Fibroblast of the conjunctiva (primary cell): ENCODE measurements at regions not wholly inside any gene's neighbourhood (a gene's known extent, or its start where the extent isn't known, plus 50 kb on each side); places are given as distances from the start of the nearest gene placed in this dataset.
A peak's percentile ranks its signal among the peaks of the same experiment; 100 is the strongest.

ENCODE experiments used
- DNase-seq: peaks from one replicate; pipeline ENCODE4 v3.0.0-alpha.2; 2010; ENCODE audit warnings: low read depth

DNA sequence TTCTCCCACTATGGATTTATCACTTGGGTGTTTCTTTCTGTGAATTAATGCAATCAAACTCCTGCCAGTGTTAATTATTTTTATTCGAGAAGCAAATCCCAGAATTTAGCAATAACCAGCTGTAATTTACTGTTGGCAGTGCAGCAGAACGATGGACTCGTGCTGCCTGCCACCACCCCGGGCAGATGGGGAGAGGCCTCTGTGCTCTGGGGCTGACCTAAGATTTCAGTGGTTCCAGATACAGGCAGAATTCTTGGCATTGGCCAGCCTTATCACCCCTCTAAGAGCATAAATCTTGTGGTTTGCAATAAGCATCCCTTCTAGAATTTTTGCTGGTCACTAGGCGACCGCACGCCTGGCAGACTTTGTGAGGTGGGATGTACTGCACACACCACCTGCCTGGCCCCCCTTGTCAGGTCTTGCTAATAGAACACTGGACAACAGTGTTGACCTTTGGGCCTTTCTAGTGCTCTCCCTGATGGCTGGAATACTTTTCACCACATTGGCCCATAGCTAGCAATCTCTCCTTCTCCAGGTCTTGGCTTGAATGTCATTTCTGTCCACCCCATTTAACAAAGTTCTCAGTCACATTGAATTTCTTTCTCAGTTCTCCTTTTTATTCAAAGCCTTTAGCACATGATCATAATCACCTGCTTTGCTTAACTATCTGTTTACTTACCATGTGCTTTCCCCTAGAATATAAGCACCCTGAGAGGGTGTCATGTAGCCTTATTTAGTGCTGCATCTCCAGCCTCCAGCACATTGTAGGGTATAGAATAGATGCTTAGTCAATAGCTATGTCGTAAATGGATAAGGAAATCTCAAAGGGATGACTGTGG, 122.1 kb upstream of the DYNLRB2 start:
- no peak for DNase-seq

DNA sequence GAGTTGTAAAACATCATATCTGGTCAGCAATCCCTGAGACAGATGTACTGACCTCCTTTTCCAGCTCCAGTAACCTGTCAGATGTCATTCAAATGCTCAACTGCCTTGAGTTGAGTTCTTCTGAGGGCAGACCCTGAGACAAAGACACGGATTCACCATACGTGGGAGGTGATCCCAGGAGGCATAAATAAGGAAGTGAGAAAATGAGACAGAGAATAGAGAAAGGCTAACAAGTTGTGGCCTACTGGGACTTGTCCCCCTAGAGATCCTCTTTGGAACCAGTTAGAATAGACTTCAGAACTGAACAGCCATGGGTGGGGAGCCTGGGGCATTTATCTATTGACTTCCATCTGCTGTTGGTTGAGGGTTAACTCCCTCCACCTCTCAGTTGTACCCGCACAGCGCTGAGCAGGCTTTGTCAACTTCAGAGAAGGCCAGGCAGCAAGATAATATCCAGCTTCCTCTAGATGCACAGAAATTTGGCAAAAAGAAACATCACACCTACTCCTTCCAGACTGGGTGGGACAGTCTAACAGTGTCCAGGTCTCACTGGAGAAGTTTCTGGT, 123.0 kb upstream of the DYNLRB2 start:
- DNase-seq = no peak

DNA sequence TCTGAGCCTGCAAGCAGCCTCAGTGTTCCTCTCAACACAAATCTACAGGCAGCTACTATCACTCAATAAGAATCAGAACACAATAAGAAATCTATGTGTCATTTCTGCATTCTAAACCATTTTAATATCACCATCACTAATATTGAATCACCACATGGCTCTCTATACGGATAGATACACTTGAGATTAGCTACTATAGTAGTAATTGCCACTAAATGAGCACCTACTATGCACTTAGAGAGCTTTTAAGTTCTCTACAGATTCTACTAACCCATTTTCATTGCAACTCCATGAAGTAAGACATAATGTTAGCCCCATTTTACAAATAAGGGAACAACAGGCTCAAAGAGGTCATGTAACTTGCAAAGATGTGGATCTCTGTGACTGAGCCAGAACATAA, 132.8 kb upstream of the DYNLRB2 start:
- DNase-seq = no peak

DNA sequence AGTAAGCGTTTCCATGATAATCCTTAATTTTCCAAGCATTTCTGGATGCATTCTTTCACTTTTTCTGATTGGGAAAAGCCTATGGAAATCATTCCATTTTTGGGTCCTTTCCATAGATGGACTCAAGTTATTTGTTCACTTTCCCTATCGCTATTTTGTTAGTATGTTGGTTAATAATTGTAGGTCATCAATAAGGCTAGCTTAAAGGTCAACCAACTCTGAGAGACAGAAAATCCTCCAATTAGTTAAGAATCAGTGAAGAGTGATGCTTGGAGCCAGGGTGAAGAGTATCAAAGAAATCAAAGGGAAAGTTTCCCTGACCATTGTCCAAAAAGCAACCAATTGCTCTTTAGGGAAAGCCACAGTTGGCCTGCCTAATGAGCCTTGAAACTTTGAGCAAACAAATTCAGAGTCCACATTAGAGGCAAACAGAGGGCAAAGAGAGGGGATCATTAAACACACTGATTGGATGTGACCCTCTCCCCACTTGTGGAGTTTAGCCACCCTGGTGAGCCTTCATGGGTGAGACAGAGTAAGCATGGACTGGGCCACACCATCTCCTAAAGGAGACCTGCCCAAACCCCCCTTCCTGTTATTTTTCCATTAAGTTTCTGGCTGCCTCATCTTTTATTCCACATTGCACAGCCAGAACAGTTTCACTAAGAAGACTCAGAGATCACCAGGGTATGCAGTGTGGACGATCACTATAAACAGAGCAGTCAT, 133.4 kb upstream of the DYNLRB2 start:
- no peak for DNase-seq

DNA sequence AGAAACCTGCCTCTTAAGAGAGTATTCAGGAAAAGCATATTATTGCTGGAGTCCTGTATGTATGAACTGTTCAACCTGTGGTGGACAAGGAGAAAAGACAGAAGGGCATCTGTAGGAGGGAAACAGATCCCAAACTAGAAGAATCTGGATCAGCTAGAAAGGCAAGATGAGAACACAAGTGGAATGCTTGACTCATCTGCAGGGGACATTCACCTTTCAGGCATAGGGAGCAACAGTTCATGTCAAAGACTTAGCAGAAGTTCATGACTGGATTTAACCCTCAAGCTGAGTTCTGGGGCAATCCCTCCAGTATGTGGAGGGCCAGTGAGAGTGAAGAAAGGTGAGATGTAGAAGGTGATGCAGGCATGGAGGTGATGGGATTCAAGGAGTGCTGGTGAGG, 135.9 kb upstream of the DYNLRB2 start:
- DNase-seq = no peak

DNA sequence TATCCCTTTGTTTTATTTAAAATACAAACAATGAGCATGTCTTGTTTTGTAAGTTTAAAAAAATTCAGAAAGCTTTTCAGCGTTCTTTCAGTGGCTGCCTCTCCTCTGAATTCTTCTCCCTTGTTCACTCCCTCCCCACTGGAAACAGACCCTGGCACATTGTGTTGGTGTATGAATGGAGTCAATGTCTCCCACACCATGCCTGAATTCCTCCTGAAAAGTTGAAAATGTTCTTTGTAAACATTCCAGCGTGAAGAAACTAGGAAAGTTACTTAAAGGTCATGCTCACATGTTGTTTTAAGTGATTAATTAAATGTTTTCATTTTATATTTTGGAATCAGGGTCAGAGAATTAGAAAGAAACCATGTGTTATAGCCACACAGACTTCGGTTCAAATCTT, 136.9 kb upstream of the DYNLRB2 start:
- no peak for DNase-seq

DNA sequence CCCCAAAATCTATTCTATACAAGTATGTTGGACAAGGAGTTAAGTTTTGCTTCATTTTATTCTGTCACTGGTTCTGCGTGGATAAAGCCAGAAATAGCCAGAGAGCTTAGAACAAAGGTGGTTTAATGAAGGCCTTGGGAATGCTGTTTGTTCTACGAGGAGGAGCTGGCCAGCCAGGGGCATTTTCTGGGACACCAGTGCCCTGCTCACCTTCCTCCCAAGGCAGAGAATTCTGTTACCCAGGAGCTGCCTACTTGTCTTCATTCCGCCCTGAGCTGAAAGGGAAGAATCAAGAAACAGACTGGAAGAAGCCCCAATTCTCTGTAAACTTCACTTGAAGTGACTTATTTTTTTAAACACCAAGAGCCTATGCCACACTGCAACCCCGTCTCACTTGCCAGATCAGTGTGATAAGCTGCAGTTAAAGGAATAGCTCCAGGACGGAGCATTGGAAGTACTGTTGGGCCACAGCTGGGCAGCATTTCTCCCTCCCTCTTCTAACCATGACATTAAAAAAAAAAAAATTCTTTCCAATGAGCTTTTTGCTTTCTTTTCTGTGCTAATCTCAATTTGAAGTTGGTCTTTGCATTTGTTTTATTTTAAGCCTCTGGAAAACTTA, 149.8 kb upstream of the DYNLRB2 start:
- DNase-seq = no peak

DNA sequence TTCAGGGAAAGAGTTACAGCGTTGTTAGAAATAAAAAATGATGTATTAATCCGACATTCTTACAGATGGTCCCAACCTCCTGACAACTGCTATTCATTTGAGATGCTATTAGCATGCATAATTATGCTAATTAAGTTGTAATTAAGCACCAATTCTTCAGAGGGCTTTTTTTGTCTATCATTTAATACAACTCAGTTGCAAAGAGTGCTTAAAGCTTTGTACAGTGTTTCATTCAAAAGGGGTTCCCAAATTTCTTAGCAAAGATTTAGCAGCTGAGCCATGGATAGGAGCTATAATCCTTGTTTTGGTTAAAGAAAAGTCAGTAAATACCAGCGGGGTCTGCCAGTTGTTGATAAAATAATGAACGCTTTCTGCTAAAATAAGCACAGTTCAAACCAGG, 150.7 kb upstream of the DYNLRB2 start:
- DNase-seq = no peak

DNA sequence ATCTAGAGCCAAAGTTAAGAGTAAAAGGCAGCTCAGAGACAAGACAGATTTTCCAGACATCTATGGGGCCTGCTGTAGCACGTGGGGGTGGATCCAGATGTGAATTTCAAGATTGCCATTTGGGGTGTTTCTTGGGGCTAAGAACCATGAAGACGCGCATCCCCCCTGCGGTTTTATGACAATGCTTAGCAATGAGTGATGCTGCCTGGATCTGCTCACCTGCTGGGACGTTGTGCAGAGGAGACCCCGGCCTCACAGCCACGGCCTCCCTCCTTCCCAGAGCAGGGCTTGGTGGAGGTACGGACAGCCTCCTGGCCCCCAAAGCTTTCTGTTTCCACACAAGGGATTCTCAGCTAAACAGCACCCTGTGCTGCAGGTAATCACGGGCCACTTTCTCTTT, 151.5 kb upstream of the DYNLRB2 start:
- DNase-seq = no peak

DNA sequence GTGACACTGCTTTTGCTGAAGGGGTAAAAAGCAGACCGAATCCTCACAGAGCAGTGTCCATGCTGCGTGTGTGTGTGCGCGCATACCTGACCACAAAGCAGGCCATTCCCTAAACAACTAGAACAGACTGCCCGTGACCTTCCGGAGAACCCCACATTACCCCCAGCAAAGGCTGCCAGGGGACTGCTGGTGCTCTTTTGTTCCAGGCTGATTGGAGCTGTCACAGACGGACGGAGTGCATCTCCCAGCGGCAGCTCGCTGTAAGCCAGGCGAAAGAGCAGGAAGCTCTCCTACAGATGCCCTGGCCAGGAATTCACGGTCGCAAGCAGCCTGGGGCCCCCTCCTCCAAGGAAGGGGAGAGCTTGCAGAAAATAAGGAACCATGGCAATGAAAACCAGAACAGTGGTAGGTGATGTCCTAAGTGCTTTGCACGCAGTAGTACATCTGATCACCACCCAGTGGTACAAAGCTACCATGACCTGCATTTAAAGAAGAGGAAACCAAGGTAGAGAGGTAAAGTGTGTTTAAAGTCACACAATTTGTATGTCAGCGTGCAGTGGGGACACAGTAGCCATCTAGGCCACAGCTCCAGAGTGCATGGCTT, 153.4 kb upstream of the DYNLRB2 start:
- no peak for DNase-seq

DNA sequence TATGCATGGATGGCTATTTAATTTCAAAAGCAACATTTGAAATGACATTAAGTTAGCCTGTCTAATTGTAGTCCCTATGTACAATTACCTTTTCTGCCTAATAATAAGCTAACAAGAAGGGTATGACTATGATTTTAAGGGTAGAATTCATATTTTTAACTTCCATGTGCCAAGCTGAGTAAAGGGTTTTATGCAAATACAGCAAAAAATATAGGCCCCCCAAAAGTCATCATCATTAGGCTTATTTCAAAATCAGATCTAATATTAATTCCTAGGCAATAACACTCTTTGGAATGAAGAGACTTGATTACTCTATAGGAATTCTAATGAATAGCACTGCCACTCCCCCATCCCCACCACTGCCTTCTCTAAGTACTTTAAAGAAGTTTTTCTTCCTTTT, 155.9 kb upstream of the DYNLRB2 start:
- DNase-seq = no peak

DNA sequence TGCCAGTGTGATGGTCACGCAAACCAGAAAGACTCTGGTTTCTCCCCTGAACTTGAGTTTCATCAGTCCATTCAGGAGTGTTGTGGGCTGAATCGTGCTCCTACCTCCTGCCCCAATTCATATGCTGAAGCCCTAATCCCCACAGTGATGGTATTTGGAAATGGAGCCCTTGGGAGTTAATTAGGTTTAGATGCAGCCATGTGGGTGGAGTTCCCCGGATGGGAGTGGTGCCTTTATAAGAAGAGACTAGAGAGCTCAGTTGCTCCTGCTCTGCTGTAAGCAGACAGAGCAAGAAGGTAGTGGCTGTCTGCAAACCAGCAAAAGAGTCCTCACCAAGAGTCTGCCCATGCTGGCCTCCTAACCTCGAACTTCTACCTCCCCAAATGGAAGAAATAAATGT, 160.3 kb upstream of the DYNLRB2 start:
- no peak for DNase-seq

DNA sequence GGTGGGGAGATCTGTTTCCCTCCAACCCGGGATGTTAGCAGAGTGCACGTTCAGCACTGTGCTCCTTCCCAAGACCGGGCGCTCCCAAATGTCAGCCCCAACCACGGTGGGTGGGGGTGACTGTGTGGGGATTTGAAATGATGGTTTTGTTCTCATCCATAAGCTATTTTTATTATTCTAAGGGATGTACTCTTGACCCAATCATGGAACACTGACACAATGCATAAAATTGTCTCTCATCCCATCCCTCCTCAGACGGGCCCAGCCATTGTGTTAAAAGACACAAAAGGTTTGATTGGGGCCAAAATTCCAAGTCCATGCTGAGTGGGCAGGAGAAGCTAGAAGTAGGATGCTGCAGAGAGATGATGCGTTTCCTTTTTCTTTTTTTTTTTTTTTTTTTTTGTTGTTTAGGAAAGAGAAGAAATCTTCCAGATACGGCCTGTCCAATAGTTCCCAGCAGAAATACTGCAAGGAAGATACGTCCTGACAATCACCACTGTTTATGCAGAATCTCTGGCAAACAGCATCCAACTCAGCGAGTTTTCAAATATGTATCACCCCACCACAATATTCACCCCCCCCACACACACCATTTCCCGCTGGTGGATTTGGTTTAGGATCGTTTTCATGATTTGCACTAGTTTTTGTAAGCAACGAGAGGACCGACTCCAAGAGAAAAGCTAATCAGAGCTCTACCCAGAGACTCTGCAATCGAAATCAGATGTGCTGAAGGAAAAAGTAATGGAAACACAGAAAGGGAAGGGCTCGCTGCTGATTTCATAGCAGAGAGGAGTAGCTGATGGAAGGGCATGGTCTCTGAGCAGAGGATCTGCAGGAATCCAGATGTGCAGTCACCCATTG, 163.5 kb upstream of the DYNLRB2 start:
- DNase-seq = no peak

DNA sequence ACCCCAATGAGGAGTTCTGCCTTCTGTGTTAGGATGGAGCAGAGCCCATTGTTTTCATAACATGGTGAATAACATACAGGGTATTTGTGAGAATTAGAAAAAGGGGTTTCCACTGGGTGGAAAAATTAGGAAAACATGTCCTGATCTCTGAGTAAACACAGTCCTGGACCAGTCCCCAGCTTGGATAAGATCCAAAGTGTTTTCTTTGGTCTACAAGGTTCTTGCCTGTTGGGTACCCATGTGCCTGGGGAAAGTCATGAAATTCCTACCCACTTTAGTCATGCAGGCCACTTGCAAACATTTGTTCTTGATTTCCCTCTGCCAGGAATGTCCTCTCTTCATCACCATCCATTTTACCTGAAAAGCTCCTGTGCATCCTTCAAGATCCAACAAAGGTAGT, 164.8 kb upstream of the DYNLRB2 start:
- no peak for DNase-seq

DNA sequence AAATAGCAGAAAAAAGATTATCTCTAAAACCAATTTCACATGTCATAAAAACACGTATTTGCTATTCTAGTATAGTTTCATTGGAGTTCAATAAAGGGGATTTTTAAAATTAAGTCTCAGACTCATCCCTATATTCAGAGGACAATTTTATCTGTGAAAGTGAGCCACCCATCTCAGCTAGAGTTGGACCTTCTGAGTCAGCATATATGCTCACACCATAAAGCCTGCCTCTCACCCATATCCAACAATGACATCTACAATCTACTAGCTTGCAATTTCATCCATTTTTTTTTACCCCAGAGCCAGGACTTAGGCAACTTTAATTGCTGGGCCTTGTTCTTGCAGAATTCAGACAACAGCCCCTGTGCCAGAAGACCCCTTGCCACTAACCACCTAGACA, 165.3 kb upstream of the DYNLRB2 start:
- DNase-seq = no peak

DNA sequence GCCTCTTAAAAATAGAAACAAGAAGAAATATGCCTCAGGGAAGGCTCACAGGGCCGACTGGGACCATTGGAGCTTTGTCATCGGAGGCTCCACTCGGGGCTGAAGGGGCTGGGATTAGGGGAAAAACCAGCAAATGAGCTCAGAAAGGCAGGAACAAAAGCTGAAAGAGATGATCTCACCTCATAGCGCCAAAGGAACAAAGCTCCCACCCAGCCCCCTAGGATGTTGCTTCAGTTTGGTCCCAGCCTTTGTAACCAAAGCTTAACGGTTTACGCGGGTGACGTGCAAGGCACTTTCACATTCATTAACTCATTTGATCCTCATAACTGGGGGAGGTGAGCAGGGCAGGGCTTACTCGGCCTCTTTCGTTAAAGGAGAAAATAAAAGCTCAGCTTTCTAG, 168.5 kb upstream of the DYNLRB2 start:
- no peak for DNase-seq

DNA sequence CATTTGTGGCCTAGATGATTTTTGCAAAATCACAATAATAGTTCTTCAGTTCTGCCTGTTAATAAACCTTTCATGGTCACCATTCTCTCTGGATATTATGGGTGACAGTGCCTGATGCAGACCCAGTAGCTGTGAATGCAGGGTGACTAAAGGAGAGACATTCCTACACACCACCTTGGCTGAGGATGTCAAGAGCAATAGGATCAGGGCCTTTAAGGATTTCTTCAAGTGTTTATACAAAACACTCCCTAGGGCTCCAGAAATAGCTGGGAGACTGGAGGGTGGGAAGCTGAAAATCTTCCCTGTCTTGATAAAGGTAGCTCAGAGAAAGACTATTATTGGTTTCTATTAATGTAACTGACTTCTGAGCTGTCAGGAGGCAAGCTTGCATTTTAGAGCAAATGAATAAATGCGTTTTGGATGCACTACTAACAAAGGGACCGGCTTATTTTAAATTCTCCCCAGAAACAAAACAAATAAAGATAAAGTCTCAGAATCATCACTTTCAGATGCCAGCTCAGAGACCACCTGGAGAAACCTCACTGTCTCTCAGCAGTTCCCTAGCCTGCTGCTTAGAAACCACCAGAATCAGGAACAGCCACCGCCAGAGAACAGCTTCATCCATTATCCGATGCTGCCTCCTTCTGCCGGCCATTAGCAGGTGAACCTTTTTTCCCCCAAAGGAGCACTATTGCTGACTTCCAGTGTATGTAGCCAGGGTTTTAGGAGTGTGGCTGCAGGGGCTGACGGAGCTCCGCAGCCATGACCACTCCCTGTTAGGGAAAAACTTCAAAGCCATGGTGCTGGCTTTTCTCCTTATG, 171.4 kb upstream of the DYNLRB2 start:
- DNase-seq = peak; percentile 37

DNA sequence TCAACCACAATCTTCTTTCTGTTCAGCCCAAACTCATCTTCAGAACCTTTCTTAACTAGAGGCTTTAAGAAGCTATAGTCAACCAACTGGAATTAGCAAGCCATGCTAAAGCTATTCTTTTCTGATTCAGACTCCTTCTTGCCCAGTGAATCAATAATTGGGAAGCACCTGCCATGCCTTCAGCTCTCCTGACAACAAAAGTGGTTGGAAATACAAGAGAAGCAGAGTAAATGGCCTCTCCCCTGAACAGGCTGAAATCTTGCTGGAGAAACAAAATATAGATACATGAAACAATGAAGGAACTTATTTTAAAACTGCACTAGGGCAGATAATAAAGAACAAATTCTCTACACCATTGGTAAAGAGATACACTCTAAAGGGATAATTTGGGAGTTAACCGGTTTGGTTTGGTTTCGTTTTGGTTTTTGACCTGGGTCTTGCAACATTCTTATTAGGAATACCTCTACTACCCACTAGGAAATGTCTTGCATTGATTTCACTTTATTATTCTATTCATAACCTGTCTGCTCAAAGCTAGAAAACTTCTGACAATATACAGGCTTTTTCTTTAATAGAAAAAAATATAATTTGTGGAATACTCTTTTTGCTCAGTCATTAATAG, 173.6 kb upstream of the DYNLRB2 start:
- DNase-seq = no peak

DNA sequence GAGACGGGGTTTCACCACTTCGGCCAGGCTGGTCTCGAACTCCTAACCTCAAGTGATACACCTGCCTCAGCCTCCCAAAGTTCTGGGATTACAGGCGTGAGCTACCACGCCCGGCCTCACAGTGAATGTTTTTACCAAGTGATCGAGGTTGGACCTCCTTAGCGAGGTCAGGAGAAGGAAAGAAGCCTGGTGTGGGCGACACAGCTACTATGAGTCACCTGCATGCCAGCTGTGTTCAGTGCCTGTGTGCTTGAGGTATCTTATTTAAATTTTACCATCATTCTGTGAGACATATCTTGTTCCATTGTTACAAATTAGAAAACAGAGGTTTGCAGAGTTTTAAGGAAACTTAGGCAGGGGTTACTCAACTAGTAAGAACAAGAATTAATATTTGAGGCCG, 174.8 kb upstream of the DYNLRB2 start:
- no peak for DNase-seq

DNA sequence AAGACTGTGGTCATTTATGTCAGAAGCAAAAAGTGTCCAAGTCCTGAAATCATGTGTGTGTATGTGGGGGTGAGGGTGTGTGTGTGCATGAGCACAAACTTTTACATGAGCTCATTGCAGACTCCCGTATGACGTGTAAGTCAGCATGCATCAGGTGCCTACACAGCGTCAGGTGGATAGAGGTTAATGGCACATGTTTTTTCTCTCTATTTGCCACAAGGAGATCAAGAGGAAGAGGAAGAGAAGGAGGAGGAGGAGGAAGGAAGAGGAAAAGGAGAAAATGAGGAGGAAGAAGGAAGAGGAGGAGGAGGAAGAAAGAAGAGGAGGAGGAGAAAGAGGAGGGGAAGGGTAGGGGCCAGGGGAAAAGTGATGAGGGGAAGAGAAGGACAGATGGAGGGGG, 178.0 kb upstream of the DYNLRB2 start:
- no peak for DNase-seq
